Retina (tissue), 1 donor: ENCODE measurements at regions not wholly inside any gene's neighbourhood (a gene's known extent, or its start where the extent isn't known, plus 50 kb on each side); places are given as distances from the start of the nearest gene placed in this dataset.
A peak's percentile ranks its signal among the peaks of the same experiment; 100 is the strongest.

Experiments
- DNase-seq: peaks from one replicate; pipeline ENCODE4 v3.0.0-alpha.2; 2016

DNA sequence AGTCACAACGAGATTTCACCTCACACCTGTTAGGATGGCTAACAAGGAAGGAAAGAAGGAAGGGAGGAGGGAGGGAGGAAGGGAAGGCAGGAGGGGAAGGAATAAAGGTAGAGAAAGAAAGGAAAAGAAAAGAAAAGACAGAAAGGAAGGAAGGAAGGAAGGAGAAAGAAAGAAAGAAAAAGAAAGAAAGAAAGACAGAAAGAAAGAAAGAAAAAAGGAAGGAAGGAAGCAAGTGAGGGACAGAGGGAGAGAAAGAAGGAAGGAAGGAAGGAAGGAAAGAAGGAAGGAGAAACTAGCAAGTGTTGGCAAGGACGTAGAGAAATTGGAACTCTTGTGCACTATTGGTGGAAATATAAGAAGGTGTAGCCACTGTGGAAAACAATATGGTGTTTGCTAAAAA is 52.2 kb downstream of the CCDC185 start:
- DNase-seq: no peak

DNA sequence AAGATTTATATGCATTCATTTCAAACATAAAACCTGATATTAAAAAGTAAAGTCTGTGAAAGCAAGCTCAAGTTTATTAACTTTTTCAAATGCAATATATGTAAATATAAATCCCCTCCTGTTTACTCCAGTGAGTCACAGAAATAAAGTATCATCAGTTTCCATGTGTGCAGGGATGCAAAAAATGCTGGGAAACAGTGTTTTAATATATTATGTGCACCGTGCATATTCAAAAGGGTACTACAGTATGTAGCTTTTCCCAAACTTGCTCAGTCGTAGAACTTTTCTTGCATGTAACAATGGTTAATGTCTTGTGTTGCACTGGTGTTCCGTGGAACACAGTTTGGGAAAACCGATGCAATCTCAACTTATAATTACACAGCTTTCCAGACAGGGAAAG is 60.7 kb downstream of the CCDC185 start:
- no peak for DNase-seq

DNA sequence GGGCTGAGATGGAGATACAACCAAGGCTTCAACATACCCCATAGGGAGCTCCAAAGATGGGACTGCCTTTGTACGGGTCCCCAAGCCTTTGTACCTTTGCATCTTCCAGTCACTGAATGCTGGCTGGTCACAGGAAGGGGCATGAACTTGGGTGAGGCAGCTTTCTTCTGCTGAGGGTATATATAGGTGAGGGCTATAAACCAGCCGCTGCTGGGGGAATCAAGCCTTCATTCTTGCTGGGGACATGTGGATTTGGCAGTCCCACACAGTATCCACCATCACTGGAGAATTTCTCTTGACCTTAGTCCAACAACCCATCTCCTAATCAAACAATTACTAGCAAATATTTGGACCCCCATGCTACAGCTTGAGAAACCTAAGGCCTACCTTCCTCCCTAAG is 61.7 kb downstream of the CCDC185 start:
- DNase-seq: no peak

DNA sequence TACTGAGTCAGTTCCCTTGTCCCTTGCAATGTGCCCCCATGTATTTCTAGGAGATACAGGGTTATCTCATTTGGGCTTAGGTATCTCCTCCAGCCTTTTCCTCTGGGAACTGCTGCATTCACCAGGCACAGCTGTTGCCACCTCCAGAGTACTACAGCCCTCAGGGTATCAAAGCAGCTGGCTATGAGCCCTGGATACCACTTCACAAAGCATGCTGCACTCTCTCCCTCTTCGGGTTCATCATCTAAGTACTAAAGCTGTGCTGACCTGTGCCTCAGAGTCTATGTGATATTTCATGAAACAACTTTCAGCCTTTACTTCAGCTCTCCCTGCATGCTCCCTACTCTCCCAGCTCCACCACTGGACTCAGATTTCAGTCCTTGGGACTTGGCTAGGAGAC is 62.3 kb downstream of the CCDC185 start:
- DNase-seq: no peak

DNA sequence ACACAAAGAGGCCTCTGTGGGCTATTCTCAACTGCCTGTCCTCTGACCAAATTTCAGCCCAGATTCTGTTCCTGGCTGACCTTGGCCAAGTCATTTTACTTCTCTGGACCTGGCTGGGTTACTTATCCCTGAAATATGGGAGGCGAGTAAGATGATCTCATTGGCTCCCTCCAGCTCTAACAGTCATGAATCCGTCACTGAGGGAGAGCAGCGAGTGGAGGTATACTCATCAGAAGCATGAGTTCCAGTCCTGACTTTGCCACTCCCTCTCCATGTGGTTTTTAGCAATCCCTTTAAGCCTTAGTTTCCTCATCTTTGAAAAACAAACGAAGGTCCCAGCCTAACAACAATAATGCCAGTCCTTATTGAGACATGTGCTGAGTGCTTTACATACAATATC is 63.5 kb downstream of the CCDC185 start:
- DNase-seq: no peak

DNA sequence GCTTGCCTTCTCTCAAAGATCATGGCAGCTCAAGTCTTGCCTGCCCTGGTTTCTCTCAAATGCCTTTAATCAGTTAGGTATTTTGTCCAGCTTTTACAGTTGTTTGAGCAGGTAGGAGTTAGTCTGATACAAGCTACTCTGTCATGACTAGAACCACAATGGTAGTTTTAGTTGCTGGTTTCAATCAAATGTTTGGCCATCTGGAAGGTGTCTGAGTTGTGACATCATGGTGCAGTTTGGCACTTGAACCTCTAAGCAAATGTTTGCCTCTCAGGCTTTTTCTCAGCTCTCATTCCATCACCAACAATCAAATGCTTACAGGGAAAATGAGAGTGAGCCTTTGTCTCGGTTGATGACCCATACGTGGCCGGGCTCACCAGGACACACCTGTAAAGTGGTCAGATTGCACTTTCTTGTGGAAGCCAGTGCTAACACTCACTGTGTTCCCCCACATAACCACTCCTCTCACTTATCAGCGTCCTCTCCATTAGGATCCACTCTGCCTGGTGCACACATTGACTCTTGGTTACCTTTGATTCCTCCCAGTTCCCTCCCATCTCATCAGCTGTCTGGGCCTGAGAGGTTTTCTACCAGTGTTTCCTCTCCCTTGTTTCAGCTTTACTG is 67.5 kb downstream of the CCDC185 start:
- DNase-seq: no peak

DNA sequence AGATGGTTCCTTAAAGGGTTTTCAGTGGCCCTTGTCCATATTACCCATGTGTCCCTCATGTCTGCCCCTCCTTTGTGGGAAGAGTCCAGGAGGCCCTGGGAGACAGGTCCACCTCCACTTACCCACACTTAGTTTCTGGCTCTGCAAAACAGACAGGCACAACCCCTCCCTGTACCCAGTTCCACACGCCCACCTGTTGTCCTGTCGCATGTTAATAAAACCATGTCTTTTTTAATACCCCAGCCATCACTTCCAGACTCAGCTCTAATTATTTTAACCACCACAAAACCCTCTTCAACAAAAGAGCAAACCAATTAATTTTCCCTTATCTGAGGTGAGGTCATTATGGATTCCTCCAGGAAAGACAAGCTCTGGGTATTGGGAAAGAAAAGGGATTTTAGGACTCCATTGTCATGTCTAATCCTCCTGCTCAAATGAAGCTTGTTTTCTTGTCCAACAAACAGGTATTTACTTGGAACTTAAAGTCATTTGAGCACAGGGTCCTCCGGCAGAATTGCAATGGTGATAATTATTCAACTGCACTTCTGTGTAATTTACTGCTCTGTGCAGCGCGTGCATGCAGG is 68.9 kb downstream of the CCDC185 start:
- DNase-seq: no peak

DNA sequence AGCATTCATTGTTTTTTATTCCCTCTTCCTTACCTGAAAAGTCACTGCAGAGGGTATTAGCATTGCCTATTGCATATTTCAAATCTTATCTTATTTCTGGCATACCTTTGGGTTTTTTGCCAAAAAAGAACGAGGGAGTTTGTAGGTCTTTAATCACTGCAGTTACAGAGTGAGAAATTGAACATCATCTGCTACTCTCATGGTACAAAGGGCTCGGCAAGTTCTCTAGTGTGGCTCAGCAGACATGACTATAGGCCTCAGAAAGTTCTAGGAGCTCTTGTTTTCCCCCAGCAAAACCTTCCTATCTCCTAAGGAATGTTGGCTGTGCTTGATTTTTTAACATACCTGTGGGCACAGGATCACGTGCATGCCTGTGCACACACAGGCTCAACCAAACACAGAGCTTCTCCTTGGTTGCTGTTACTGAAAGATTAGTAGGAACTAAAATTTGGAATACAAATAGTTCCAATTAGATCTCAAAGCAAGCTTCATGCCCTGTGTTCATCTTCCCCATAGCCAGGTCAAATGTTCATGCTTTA is 69.7 kb downstream of the CCDC185 start:
- DNase-seq: no peak

DNA sequence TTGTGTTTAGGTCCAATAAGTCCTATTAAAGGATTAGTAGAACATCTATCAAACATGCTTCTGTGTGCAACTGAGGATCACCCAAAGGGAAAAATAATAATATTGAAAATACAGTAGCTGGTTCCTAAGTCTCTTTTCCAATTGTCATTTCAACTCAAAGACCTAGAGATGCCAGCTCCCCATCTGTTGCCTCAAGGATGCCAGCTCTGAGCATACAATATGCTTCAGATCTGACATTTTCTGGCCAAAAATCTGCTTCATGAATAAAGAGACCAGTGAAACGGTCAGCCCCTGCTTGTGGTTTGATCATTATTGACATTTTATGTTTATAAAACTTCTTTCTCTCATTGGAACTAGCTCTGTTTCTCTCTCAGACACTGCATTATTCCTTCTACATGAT is 72.9 kb downstream of the CCDC185 start:
- no peak for DNase-seq

DNA sequence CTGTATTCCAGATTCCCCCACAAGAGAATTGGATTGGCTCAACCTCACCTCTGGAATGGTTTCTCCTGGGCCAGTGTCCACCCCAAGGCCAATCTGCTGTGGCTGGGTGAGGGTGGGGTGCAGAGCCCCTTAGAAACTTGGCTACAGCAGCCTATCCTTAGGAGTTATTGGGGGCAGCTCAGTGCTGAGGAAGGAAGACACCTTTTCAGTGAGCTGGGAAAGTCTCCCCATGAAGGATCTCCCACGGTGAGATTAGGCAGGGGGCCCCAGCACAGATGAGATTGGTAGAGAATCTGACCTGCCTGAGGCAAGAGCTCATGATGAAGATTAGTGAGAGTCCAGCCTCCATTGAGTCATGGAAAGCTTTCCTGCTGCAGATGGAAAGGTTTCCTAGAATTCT is 78.4 kb downstream of the CCDC185 start:
- no peak for DNase-seq

DNA sequence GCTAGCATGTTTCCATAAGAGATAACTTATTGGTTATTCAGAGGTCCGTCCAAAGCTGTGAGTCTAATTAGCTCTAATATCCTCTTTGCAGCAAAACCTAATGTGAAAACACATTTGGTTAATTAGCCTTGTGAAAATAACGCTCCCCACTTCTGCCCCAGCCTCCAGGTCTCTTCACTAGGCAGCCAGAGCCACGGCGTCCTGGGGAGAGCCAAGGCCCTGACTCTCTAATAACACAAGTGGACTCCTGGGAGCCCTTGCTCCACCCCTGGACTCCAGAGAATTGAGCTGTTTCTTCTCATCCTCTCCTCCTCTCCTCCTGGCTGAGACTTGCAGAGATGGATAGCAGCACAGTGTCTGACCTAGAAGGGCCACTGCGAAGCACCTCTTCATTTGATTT is 78.8 kb downstream of the CCDC185 start:
- no peak for DNase-seq

DNA sequence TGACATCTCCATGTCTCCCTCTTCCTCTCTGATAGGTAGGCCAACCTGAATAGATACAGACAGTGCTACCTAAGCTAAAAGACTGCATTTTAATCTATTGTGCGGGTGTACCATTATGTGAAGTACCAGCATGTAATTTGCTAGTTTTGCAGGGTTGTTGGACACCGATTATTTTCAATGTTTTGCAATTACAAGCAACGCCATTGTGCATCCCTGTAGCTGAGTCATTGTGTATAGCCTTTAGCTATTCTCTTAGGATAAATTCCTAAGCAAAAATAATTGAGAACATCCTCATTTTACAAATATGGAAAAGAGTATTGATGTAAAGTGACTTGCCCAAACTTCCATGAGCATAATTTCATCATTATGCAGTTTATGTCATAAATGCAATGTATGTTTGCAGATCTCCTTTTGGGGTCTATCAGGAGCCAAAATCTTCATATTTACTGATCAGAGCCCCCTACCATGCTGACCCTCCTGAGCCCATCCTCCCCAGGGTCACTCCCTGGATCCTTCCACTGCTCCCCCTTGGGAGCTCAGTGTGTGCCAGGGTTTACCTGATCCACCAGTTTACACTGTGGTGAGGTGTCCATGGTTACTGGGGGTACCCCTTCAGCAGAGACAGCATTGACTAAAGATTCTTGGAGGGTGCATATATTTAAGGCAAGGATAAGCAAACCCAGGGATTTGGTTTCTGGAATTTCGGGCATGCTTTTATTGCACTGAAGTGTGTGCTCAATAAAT is 80.6 kb downstream of the CCDC185 start:
- no peak for DNase-seq

DNA sequence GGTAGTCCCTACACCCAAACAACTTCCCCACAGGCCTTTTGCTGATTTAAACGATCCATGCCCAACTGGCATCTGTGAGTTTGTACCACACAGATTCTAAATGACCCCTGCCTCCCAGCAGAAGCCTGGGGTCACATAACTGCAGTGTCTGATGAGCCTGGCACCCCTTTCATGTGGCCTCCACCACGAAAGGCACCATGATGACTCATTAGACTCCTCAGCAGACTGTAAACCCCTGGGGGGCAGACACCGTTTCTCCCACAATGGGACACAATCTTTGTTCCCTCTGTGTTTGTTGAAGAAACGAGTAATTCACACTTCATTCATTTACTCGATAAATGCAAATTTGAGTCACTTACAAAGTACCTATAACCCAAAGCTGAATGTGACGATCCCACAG is 81.6 kb downstream of the CCDC185 start:
- DNase-seq: no peak

DNA sequence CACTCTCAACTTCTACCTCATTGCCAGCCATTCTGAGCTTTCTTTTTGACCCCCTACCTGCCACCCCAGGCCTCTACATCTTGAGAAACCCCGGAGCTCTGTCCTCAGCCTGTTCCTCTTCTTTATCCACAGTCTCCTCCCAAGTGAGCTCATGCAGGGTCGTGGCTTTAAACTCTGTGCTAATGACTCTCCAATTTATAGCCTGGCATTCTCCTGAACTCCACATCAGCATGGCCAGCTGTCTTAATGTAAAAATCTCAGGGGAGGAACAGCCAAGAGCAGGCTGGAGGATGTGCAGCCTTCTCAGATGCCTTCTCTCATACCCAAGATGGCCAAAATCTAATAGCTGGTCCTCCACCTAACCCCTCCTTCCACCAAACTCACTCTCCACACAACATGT is 84.2 kb downstream of the CCDC185 start:
- no peak for DNase-seq

DNA sequence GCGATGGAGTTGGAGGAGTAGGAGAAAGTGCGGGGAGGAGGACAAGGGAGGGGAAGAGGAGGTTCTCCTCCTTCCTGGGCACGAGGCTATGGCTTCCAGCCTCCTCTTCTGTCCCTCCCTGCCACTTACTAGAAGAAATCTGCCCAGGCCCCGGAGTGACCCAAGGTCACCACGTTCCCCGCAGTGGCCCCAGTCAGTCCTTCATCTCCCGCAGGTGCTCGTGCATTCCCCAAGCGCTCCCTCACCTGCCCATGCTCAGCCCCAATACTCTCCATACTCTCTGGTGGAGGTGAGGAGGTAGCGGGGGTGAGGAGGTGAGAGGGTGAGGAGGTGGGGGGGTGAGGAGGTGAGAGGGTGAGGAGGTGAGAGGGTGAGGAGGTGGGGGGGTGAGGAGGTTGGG is 85.4 kb downstream of the CCDC185 start:
- DNase-seq: no peak

DNA sequence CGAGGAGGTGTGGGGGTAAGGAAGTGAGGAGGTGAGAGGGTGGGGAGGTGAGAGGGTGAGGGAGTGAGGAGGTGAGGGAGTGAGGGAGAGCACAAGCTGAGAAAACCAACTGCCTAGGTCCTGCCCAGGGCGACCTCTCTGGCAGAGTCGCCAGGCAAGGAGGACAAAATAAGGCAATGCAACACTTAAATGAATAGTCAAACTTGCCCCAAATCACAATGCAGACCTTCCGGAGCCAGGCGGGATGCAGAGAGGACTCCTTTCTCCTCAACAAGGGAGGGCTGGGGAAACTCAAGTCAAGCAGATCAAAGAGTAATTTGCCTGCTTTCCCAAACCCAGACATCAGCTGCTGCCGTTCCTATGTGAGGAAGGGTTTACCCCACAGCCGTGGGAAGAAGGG is 86.0 kb downstream of the CCDC185 start:
- no peak for DNase-seq

DNA sequence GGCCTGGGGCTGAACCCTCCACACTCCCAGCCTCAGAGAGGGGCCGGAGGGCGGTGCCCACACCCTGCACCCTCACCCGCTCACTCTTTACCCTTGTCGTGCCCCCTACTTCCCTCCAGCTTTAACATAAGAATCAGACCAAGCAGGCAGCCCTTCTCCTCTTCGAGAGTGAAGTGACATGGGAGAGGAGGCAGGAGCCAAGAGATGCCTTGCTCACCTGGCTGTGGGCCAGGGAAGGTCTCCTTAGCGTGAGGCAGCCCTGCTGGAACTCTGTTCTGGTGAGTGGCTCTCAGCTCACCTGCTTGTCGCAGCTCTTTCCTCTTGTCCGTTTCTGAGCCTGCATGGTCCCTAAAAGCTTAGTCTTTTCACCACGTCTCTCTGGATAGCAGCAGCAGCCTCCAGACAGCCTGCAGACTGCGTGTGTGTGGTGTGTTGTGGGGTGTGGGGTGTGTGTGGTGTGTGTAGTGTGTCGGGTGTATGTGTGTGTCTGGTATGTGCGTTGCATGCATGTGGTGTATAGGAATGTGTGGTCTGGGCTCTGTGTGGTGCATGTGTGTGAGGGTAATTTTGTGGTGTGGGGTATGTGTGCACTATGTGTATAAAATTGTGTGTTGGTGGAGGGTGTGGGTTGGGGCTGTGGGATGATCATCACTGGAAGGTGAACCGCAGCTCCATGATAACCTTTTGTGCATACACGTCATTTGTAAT is 86.7 kb downstream of the CCDC185 start:
- DNase-seq: no peak

DNA sequence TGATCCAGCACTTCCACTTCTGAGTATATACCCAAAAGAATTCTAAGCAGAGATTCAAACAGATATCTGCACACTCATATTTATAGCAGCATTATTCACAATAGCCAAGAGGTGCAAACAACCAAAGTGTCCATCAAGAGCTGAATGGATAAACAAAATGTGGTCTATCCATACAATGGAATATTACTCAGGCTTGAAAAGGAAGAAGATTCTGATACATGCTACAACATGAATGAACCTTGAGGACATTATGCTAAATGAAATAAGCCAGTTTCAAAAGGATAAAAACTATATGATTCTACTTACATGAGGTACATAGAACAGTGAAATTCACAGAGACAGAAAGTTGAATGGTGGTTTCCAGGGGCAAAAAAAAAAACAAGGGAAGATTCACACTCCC is 88.9 kb downstream of the CCDC185 start:
- DNase-seq: no peak

DNA sequence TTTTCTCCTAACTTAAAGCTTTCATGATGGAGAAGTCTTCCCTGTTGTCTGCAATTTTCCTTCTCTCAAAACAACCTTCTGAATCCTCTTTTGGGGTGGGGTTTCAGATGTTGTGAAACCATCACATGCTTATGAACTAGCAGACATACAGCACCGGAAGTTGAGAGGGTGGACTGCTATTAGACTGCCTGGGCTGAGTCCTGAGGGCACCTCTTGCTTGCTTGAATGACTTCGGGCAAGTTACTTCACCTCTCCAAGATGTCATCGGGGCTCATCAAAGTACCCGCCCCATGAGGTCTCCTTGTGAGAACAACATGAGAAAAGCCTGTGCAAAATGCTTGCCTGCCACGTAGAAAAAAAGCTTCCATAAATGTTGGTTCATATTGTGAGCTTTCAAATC is 89.6 kb downstream of the CCDC185 start:
- peak; percentile 21 for DNase-seq

DNA sequence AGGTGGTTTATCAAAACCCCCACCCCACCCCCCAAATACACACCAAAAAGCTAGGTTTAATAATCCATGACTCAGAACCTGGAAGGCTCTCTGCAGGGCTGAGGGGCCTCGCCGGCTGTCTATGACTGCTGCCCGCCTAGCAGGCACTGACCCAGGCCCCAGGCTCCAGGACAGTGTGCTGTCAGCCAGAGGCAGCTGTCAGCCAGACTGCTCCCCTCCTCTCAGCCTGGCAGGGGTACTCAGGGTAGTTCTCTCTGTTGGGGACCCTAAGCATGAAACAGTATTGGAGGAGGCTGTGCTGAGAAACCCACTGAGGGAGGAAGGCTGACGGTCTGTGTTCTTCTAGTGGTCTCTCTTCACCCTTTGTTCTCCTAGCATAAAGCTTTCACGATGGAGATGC is 90.3 kb downstream of the CCDC185 start:
- DNase-seq: no peak

DNA sequence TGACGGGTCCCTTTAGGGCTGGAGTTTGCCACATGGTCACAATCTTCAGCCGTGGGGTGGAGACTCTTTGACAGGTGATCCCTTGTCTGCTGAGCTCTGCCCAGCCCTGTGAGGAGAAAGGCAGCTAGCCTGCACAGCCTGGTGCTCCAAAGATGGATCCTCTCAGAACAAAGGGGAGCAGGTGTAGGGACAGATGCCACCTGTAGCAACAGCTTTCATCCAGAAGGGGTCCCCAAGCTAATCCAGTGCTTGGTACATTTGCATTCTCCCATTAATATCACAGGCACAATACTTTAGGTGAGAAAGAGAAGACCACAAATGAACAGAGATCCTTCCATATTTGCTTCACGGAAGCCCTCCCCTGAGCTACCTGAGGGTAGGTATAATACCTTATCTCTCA is 93.2 kb downstream of the CCDC185 start:
- no peak for DNase-seq

DNA sequence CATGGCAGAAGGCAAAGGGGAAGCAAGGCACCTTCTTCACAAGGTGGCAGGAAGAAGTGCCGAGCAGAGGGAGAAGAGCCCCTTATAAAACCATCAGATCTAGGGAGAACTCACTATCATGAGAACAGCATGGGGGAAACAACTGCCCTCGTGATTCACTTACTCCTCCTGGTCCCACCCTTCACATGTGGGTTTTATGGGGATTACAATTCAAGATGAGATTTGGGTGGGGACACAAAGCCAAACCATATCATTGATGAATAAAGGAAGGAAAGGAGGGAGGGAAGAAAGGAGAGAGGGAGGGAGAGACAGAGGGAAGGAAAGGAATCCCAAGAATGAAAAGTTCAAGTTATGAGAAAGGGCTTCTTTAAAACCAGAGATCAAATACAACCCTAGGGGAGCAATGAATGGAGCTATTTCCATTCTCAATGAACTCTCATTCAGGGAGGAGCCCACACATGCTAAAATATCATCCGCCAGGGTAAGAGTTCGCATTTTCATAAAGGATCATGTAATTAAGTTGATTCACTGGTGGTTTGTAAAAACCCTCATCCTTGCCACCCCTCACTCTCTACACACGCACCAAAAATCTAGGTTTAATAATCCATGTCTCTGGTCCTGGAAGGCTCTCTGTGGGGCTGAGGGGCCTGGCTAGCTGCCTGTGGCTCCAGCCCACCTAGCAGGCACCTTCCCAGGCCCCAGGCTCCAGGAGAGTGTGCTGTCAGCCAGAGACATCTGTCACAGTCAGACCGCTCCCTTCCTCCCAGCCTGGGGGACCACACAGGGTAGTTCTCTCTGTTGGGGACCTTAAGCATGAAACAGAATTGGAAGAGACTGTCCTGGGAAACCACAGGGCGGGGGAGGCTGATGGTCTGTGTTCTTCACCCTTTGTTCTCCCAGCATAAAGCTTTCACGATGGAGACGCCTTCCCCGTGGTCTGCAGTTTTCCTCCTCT is 94.0 kb downstream of the CCDC185 start:
- no peak for DNase-seq

DNA sequence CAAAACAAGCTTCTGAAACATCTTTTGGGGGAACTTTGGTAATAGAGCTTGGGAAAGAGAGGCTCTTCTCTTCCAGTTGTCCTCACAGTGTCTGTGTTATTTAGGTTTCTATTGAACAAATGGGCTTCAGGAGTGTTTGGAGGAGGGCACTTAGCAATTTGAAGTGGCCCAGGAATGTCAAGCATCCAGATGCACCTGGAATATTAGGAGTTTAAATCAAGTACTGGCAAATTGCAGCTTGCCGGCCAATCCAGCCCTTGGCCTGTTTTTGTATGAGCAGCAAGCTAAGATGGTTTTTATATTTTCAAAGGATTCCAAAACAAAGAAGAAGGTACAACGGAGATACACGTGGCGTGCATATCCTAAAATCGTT is 94.7 kb downstream of the CCDC185 start:
- DNase-seq: no peak
